Kasumi-1 (cell line): ENCODE measurements at regions not wholly inside any gene's neighbourhood (a gene's known extent, or its start where the extent isn't known, plus 50 kb on each side); places are given as distances from the start of the nearest gene placed in this dataset.

Source experiments
- DNase-seq, 2 experiments: peaks; one replicate each; lab custom pipeline; 2025; lab: John Stamatoyannopoulos, UW

- no peak for DNase-seq
These were observed 327.0 kb downstream of the ETS1 start for GRCh38 chr11:128260398-128260797.

DNA sequence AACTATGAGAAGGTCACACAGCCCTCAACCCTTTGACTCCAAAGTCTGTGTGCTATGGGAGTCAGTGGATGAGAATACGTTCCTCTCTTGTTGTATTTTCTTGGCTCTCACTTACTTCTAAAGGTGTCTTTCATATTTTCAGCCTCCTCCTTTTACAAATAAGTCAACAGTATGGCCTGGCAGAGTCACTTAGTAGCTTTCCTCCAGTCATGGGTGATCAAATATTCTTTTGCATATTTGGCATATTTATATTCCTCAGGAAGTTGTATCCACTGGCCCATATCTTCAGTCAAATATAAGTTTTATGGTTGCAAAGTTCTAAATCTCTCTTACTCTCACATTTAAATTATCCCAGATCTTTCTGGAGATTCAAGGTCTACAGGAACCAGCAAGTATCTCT, 327.5 kb downstream of the ETS1 start:
- DNase-seq: no peak

DNA sequence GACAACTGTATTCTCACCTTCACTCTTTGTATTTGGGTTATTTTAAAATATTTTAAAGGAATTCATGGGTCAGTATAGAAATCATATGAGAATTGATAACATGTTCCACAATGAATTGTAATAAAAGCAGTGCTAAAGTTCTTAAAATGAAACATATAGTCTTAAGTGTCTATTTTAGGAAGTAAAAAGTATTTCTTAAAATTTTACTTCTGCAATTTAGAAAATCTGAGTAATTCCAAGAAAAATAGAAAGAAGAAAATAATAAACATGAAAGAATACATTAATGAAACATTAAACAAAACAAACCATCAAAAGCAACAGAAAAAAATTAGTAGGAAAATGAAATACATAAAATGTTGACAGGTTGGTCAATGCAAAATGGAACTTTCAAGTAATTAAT, 332.4 kb downstream of the ETS1 start:
- no peak for DNase-seq

GRCh38 chr11:128251140-128251539, 336.2 kb downstream of the ETS1 start:
- DNase-seq: no peak

DNA sequence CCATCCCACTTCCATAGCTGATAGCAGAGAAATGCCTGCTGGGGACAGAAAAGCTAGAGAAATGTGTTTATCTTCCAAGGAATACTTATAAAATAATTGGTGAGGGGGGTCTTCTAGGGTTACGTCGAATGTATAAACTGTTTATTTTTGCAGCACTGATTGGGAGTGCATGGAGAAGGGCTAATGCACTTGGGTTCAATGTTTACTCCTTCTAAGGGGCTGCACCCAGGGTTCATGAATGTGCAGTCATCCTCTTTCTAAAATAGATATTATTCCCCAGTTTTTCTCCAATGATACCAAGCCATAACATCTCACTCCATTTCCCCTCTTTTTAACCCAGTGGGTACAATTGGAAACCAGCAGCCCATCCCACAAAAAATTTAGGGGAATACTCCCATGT, 336.9 kb downstream of the ETS1 start:
- no peak for DNase-seq

GRCh38 chr11:128246810-128247594, 340.4 kb downstream of the ETS1 start:
- DNase-seq: no peak

GRCh38 chr11:128246364-128246801, 341.0 kb downstream of the ETS1 start:
- DNase-seq: no peak

GRCh38 chr11:128244871-128245270, 342.5 kb downstream of the ETS1 start:
- DNase-seq: no peak

GRCh38 chr11:128242451-128242850, 344.9 kb downstream of the ETS1 start:
- no peak for DNase-seq

GRCh38 chr11:128240546-128240945, 346.8 kb downstream of the ETS1 start:
- no peak for DNase-seq

DNA sequence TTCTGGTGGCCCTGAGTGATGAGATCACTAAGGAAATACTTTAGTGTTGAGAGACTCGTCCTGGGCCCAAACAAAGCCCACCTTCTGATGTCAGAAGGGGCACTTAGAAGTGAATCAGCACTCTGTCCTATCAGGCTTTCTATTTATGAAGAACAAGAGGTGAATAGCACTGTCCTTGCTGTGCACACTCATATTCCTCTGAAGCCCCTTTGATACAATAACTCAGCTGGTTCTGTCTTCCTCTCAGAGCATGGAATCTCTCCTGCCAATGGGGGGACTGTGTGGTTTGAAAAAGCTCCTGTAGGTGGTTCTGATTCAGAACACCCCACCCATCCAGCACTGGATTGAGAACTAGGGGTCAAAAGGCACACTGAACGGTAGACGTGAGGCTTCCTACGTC, 348.1 kb downstream of the ETS1 start:
- DNase-seq: no peak

- no peak for DNase-seq
These were observed 348.7 kb downstream of the ETS1 start for GRCh38 chr11:128238521-128239265.

GRCh38 chr11:128236506-128237498, 350.6 kb downstream of the ETS1 start:
- DNase-seq: no peak

DNA sequence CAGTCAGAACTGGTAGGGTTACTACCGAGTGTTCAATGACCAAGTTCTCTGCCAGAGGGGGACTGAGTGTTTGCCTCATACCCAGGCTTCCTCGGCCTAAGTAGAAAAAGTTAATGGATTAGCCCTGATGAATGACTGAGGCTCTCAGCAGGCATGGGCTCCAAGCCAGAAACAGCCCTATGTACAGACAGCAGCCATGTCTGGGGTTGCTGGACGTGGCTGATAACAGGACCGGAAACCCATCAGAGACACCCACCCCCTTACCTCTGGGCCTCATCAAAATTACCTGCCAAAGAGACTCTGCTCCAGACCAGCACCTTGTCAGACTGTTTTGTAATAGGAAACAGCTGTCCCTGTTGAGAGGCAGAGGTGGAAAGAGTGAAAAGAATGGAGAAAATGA, 351.4 kb downstream of the ETS1 start:
- no peak for DNase-seq

DNA sequence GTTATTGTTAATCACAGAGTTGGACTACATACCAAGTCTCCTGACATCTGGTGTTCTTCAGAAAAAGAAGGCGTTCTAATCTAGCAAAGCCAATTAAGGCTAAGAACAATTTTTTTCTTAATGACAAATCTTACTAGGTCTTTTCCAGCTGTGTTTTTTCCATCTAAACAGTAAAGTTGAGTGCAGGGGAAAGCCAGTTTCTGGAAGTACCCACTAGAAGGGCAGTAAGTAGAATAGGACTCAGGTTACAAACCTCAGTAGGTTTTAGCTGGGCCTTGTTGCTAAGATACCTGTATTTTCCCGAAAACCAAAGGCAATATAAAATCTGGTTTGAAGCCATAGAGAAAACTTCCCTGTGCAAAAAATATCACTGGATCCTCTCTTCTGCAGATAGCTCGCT, 351.9 kb downstream of the ETS1 start:
- no peak for DNase-seq

GRCh38 chr11:128234143-128234542, 353.2 kb downstream of the ETS1 start:
- DNase-seq: no peak

GRCh38 chr11:128232588-128232987, 354.8 kb downstream of the ETS1 start:
- no peak for DNase-seq

- no peak for DNase-seq
These were observed 355.4 kb downstream of the ETS1 start for GRCh38 chr11:128231845-128232410.

GRCh38 chr11:128227466-128227865, 359.9 kb downstream of the ETS1 start:
- no peak for DNase-seq

GRCh38 chr11:128226106-128226716, 361.1 kb downstream of the ETS1 start:
- no peak for DNase-seq

- DNase-seq: no peak
These were observed 365.0 kb downstream of the ETS1 start for GRCh38 chr11:128222245-128222884.
